ENCODE measurements at regions not wholly inside any gene's neighbourhood (a gene's known extent, or its start where the extent isn't known, plus 50 kb on each side); places are given as distances from the start of the nearest gene placed in this dataset.

GRCh38 chr5:153896701-153897100 lies 142.0 kb downstream of the FAM114A2 start:
- no peak overlapping the region for H2AFZ ChIP-seq (ENCODE audit: low read depth, low read length, poor library complexity, severe bottlenecking)
- no peaks in the 10 kb centered on the region for H4K20me1 ChIP-seq (ENCODE audit: insufficient read depth)
- H3K4me2 ChIP-seq (ENCODE audit: low read length), result no peak overlapping the region
- H3K9me2 ChIP-seq (ENCODE audit: insufficient read depth), result no peaks in the 10 kb centered on the region
- no peak for TF ChIP-seq SIN3A (IDR thresholded peaks at IDR 0.05; ENCODE audit: low read depth)
- no peak for TF ChIP-seq REST (IDR thresholded peaks at IDR 0.05; ENCODE audit: low read depth)
- TF ChIP-seq ATF3 (IDR thresholded peaks at IDR 0.05), result no peak
- TF ChIP-seq SRF (IDR thresholded peaks at IDR 0.05; ENCODE audit: low read depth), result no peak
- TF ChIP-seq EZH2 (IDR thresholded peaks at IDR 0.05), result no peak
- TF ChIP-seq POLR2AphosphoS5 (IDR thresholded peaks at IDR 0.05; ENCODE audit: low read depth, low read length), result no peak
- TF ChIP-seq TCF7L2 (IDR thresholded peaks at IDR 0.05; ENCODE audit: borderline replicate concordance, extremely low read depth, insufficient read depth, insufficient read length), result no peak
- TF ChIP-seq ZBTB33 (IDR thresholded peaks at IDR 0.05; ENCODE audit: extremely low read depth, insufficient replicate concordance, low read length), result no peak
- no peak for TF ChIP-seq ZFX (IDR thresholded peaks at IDR 0.05)
- no peak for TF ChIP-seq POLR2A (IDR thresholded peaks at IDR 0.05; ENCODE audit: borderline replicate concordance, extremely low read depth, insufficient read depth, insufficient read length)
- no peak for TF ChIP-seq EZH2phosphoT487 (IDR thresholded peaks at IDR 0.05; ENCODE audit: borderline replicate concordance)
- no peak for TF ChIP-seq CEBPB (IDR thresholded peaks at IDR 0.05; ENCODE audit: low read depth)
- TF ChIP-seq SP1 (IDR thresholded peaks at IDR 0.05; ENCODE audit: low read depth), result no peak
- no peak for TF ChIP-seq ZNF274 (IDR thresholded peaks at IDR 0.05; ENCODE audit: low read depth, low read length)
- TF ChIP-seq JUND (IDR thresholded peaks at IDR 0.05), result no peak
- no peak for TF ChIP-seq ELF1 (IDR thresholded peaks at IDR 0.05; ENCODE audit: borderline replicate concordance, low read depth)
- peaks cover 30% of the 10 kb centered on the region for H3K27me3 ChIP-seq (ENCODE audit: insufficient read depth, low read length)
- no peak overlapping the region for H3K4me3 ChIP-seq (replicated peaks in 1 of 2; ENCODE audit: low read depth in 1 of 2, low read length in 2 of 2)
- H3K27ac ChIP-seq (ENCODE audit: low read depth, low read length), result no peak overlapping the region
- H3K36me3 ChIP-seq (ENCODE audit: control insufficient read depth in 1 of 2, insufficient read depth in 2 of 2, low read length in 2 of 2), result no peaks in the 10 kb centered on the region
- ChIA-PET POLR2A (no interaction called here), RAD21 (ENCODE audit: low non-redundant PET in 1 of 2, low total read pairs in 2 of 2, uncharacterized antibody in 2 of 2, unreplicated experiment in 2 of 2) (no interaction called here), CTCF (no interaction called here)
- no peak overlapping the region for H3K9ac ChIP-seq (ENCODE audit: low read length)
- BruUV-seq (replicated peaks), result no TSS peak
- no peaks in the 10 kb centered on the region for H3K4me1 ChIP-seq (ENCODE audit: control insufficient read depth in 1 of 2, insufficient read depth in 2 of 2, low read length in 2 of 2)
- DNase-seq (ENCODE audit: low read depth, low spot score) (no peak), ATAC-seq (no peak)
- intact Hi-C loops (cut with micrococcal nuclease), result no loop called here
- no peaks in the 10 kb centered on the region for H3K9me3 ChIP-seq (ENCODE audit: control insufficient read depth in 1 of 2, insufficient read depth in 1 of 2, low read depth in 1 of 2, low read length in 2 of 2)
- no peaks in the 10 kb centered on the region for H3K79me2 ChIP-seq (ENCODE audit: insufficient read depth, low read length)

Data from HCT116 (cell line).